ENCODE measurements at regions not wholly inside any gene's neighbourhood (a gene's known extent, or its start where the extent isn't known, plus 50 kb on each side); places are given as distances from the start of the nearest gene placed in this dataset.

GRCh38 chr9:24488896-24489295 is 56.8 kb downstream of the IZUMO3 start:
- DNase-seq (ENCODE audit: low spot score): no peak

- no peak for DNase-seq (ENCODE audit: low spot score)
These were observed 57.8 kb downstream of the IZUMO3 start for GRCh38 chr9:24487946-24488345.

GRCh38 chr9:24487250-24487861 is 58.3 kb downstream of the IZUMO3 start:
- DNase-seq (ENCODE audit: low spot score): no peak

- no peak for DNase-seq (ENCODE audit: low spot score)
These were observed 66.2 kb downstream of the IZUMO3 start for GRCh38 chr9:24479361-24480059.

GRCh38 chr9:24464319-24464951 is 81.3 kb downstream of the IZUMO3 start:
- DNase-seq (ENCODE audit: low spot score): peak; percentile 65

GRCh38 chr9:24462951-24463350 is 82.7 kb downstream of the IZUMO3 start:
- no peak for DNase-seq (ENCODE audit: low spot score)

GRCh38 chr9:24460781-24461180 is 84.9 kb downstream of the IZUMO3 start:
- no peak for DNase-seq (ENCODE audit: low spot score)

GRCh38 chr9:24459953-24460352 is 85.7 kb downstream of the IZUMO3 start:
- no peak for DNase-seq (ENCODE audit: low spot score)

GRCh38 chr9:24451346-24451745 is 94.4 kb downstream of the IZUMO3 start:
- DNase-seq (ENCODE audit: low spot score): no peak

- DNase-seq (ENCODE audit: low spot score): no peak
These were observed 95.7 kb downstream of the IZUMO3 start for GRCh38 chr9:24449976-24450375.

GRCh38 chr9:24439456-24439855 is 106.2 kb downstream of the IZUMO3 start:
- DNase-seq (ENCODE audit: low spot score): no peak

- DNase-seq (ENCODE audit: low spot score): no peak
These were observed 106.8 kb downstream of the IZUMO3 start for GRCh38 chr9:24438876-24439275.

- DNase-seq (ENCODE audit: low spot score): peak; percentile 16
These were observed 108.9 kb downstream of the IZUMO3 start for GRCh38 chr9:24436761-24437160.

- DNase-seq (ENCODE audit: low spot score): no peak
These were observed 111.5 kb downstream of the IZUMO3 start for GRCh38 chr9:24434183-24434582.

GRCh38 chr9:24416136-24416535 is 129.6 kb downstream of the IZUMO3 start:
- no peak for DNase-seq (ENCODE audit: low spot score)

GRCh38 chr9:24413651-24414050 is 132.0 kb downstream of the IZUMO3 start:
- DNase-seq (ENCODE audit: low spot score): peak; percentile 77

GRCh38 chr9:24398466-24398865 is 147.2 kb downstream of the IZUMO3 start:
- no peak for DNase-seq (ENCODE audit: low spot score)

- DNase-seq (ENCODE audit: low spot score): no peak
These were observed 154.6 kb downstream of the IZUMO3 start for GRCh38 chr9:24391095-24391494.

GRCh38 chr9:24385077-24385476 is 160.6 kb downstream of the IZUMO3 start:
- no peak for DNase-seq (ENCODE audit: low spot score)

GRCh38 chr9:24382566-24382965 is 163.1 kb downstream of the IZUMO3 start:
- DNase-seq (ENCODE audit: low spot score): no peak

GRCh38 chr9:24381205-24381604 is 164.5 kb downstream of the IZUMO3 start:
- DNase-seq (ENCODE audit: low spot score): no peak

- no peak for DNase-seq (ENCODE audit: low spot score)
These were observed 186.7 kb downstream of the IZUMO3 start for GRCh38 chr9:24359046-24359445.

- no peak for DNase-seq (ENCODE audit: low spot score)
These were observed 193.7 kb downstream of the IZUMO3 start for GRCh38 chr9:24351973-24352372.
